ENCODE measurements at regions not wholly inside any gene's neighbourhood (a gene's known extent, or its start where the extent isn't known, plus 50 kb on each side); places are given as distances from the start of the nearest gene placed in this dataset.
"Not testable (repeated sequence)": the region's sequence is repeated elsewhere in the genome, so short reads cannot be mapped to it uniquely, and the experiment has no call there.

DNA sequence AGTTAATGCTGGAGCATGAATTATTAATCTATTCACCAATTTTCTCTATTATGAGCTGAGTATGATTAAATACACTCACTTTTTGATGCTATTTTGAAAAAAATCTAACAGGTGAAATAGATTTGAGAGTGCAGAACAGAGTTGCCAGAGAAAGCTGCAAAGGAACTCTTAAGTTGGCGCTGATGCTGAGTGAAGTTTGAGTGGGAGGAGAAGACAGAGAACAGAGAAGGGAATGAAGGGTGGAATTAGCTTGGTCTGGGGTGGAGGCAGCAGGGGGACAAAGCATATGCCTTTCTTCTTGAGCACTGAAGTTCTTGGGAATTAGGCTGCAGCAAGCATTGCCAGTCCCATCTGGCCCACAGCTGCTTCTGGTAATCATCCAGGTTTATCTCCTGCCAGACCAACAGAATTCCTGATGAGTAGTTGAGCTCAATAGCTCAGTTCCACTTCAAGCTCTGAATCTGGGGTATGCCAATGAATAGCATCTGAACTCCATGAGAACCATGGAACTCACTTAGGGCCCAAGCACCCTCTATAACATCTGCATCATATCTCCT lies 290.1 kb downstream of the HINT1 start:
- Histone ChIP-seq H3K36me3 (ENCODE audit: insufficient read depth, low read length) (no peaks in the 10 kb centered on the region), H3K4me1 (ENCODE audit: insufficient read depth, low read length) (no peaks in the 10 kb centered on the region), H3K4me3 (ENCODE audit: low read depth in 1 of 2, low read length in 2 of 2) (no peak overlapping the region), H3K9me3 (ENCODE audit: low read length) (no peaks in the 10 kb centered on the region), H3K27ac (ENCODE audit: low read depth, low read length) (no peak overlapping the region), H3K27me3 (ENCODE audit: control insufficient read depth in 1 of 2, insufficient read depth in 2 of 2, low read length in 2 of 2) (no peaks in the 10 kb centered on the region), H3K9ac (ENCODE audit: low read length) (no peak overlapping the region)

DNA sequence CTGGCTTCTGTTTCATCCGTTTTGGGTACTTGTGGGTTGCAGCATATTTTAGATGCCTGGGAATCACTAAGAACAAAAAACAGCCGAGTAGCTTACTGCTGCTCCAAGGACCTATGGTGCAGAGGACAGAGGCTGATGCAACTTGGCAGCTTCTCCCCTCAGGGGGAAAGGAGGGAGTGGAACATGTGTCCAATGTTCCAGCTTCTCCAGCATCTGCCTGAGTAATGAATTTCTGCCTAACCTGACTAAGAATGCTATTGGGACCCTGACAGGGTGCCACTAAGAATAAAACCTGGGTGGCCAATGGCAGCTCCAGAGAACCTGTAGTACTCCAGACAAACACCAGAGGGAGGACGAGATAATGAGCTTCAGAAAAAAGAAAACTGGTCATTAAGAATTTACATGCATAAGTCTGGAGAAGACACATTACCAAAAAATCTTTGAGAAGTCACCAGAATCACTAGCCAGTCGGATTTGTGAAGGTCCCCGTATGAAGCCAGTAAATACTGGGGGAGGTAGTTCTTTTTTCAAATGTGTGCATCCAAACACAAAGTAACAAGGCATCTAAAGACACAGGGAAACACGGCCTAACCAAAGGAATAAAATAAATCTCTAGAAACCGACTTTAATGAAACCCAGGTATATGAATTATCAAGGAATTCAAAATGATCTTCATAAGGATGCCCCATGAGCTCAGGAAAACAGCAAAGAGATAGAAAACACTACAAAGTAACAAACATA lies 293.5 kb downstream of the HINT1 start:
- no peaks in the 10 kb centered on the region for H3K4me1 ChIP-seq (ENCODE audit: insufficient read depth, low read length)
- H3K36me3 ChIP-seq (ENCODE audit: insufficient read depth, low read length), result no peaks in the 10 kb centered on the region
- no peak overlapping the region for H3K27ac ChIP-seq (ENCODE audit: low read depth, low read length)
- H3K27me3 ChIP-seq (ENCODE audit: control insufficient read depth in 1 of 2, insufficient read depth in 2 of 2, low read length in 2 of 2), result no peaks in the 10 kb centered on the region
- H3K9me3 ChIP-seq (ENCODE audit: low read length), result no peaks in the 10 kb centered on the region
- no peak overlapping the region for H3K4me3 ChIP-seq (ENCODE audit: low read depth in 1 of 2, low read length in 2 of 2)
- H3K9ac ChIP-seq (ENCODE audit: low read length), result no peak overlapping the region

DNA sequence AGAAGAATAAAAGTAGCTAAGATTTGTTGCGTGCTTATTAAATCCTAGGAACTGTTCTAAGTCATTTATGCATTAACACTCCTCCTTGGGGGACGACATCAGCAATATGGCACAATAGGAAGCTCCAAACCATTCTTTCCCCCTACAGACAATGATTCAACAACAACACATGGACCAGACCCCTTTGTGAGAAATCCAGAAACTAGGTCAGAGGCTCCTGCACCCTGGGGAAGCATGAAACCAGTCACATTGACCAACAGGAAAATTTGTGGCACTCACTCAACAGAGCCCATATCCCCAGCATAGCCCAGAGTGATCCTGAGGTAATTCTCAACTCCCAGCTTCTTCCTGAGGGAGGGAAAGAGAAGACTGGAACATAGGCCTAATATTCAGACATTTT lies 294.4 kb downstream of the HINT1 start:
- Histone ChIP-seq H3K9me3 (ENCODE audit: low read length) (no peaks in the 10 kb centered on the region), H3K4me3 (ENCODE audit: low read depth in 1 of 2, low read length in 2 of 2) (no peak overlapping the region), H3K4me1 (ENCODE audit: insufficient read depth, low read length) (no peaks in the 10 kb centered on the region), H3K27me3 (ENCODE audit: control insufficient read depth in 1 of 2, insufficient read depth in 2 of 2, low read length in 2 of 2) (no peaks in the 10 kb centered on the region), H3K27ac (ENCODE audit: low read depth, low read length) (no peak overlapping the region), H3K36me3 (ENCODE audit: insufficient read depth, low read length) (no peaks in the 10 kb centered on the region), H3K9ac (ENCODE audit: low read length) (no peak overlapping the region)

DNA sequence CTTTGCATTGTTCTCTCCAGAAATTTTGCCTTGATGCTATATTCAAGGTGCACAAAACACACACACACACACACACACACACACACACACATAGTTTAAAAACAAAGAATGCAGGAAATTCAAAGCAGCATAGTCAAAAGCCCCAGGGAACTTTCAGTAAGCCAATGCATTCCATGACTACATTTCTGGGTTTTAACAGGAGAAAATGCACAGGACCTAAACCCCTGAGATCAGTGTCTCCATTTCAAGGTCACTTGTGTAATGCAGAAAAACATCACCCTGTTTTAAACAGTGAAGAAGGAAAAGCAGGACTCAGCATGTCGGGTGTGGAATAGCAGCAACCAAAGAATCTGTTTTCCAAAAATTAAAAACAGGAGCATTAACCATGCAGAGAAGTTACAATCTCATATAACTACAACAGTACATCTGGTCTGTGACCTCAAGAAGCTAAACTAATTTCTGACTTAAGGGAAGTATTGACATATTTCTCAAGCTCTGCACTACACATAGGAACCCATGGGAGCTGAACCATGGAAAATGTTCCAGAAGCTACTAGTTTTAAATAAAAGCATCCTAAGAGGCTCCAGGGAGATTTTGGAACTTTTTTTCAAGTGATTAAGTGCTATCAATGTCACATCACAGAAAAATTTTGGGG lies 296.7 kb downstream of the HINT1 start:
- H3K4me1 ChIP-seq (ENCODE audit: insufficient read depth, low read length), result no peaks in the 10 kb centered on the region
- H3K27me3 ChIP-seq (ENCODE audit: control insufficient read depth in 1 of 2, insufficient read depth in 2 of 2, low read length in 2 of 2), result no peaks in the 10 kb centered on the region
- no peaks in the 10 kb centered on the region for H3K36me3 ChIP-seq (ENCODE audit: insufficient read depth, low read length)
- no peak overlapping the region for H3K27ac ChIP-seq (ENCODE audit: low read depth, low read length)
- no peaks in the 10 kb centered on the region for H3K9me3 ChIP-seq (ENCODE audit: low read length)
- H3K4me3 ChIP-seq (ENCODE audit: low read depth in 1 of 2, low read length in 2 of 2), result no peak overlapping the region
- no peak overlapping the region for H3K9ac ChIP-seq (ENCODE audit: low read length)

GRCh38 chr5:130845049-130845765 lies 319.8 kb downstream of the HINT1 start:
- Histone ChIP-seq H3K27me3 (ENCODE audit: control insufficient read depth in 1 of 2, insufficient read depth in 2 of 2, low read length in 2 of 2) (no peaks in the 10 kb centered on the region), H3K36me3 (ENCODE audit: insufficient read depth, low read length) (no peaks in the 10 kb centered on the region), H3K9ac (ENCODE audit: low read length) (no peak overlapping the region), H3K4me1 (ENCODE audit: insufficient read depth, low read length) (no peaks in the 10 kb centered on the region), H3K27ac (ENCODE audit: low read depth, low read length) (no peak overlapping the region), H3K9me3 (ENCODE audit: low read length) (no peaks in the 10 kb centered on the region), H3K4me3 (ENCODE audit: low read depth in 1 of 2, low read length in 2 of 2) (no peak overlapping the region)

DNA sequence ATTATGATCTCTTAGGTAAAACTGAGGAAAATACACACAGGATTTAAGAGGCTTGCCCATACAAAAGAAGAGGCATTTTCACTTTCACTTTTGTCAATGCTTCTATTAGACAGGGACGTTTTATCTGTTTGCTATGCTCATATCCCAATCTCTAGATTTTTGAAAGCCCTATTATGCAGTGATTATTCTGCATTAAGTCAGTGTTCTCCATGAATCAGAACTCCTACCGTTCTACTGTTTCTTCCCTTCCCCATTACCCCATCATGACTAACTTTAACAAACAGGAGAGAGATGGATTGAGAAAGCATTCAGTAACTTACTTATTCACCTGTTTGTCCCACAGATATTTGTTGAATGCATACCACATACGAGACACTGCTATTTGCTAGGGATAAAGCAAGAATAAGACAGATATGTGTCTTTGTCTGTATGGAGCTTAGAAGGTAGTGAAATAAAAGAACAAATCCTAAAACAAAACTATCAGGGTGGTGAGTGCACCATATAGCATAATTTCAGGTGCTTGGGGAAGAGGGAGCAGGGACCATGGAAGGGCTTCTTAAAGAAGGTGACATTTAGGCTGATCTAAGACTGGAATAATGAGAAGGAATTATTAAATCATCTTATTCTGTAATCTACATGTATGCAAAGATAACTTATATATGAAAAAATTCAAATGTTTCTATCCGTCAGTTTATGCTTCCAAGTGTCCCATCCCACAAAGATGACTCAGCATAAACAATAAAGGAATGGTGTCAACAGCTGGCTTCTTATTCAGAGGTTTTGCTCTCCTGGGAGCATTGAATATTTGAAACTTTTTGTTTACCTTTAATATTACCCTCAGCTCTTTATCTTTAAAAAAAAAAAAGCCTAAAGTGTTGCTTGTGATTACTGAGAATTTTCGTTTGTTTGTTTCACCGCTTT lies 328.1 kb downstream of the HINT1 start:
- Histone ChIP-seq H3K27ac (ENCODE audit: low read depth, low read length) (no peak overlapping the region), H3K4me1 (ENCODE audit: insufficient read depth, low read length) (no peaks in the 10 kb centered on the region), H3K9me3 (ENCODE audit: low read length) (no peaks in the 10 kb centered on the region), H3K4me3 (ENCODE audit: low read depth in 1 of 2, low read length in 2 of 2) (peak overlapping the region in 1 of 2 donors; percentile 35), H3K27me3 (ENCODE audit: control insufficient read depth in 1 of 2, insufficient read depth in 2 of 2, low read length in 2 of 2) (no peaks in the 10 kb centered on the region), H3K36me3 (ENCODE audit: insufficient read depth, low read length) (no peaks in the 10 kb centered on the region), H3K9ac (ENCODE audit: low read length) (no peak overlapping the region)

DNA sequence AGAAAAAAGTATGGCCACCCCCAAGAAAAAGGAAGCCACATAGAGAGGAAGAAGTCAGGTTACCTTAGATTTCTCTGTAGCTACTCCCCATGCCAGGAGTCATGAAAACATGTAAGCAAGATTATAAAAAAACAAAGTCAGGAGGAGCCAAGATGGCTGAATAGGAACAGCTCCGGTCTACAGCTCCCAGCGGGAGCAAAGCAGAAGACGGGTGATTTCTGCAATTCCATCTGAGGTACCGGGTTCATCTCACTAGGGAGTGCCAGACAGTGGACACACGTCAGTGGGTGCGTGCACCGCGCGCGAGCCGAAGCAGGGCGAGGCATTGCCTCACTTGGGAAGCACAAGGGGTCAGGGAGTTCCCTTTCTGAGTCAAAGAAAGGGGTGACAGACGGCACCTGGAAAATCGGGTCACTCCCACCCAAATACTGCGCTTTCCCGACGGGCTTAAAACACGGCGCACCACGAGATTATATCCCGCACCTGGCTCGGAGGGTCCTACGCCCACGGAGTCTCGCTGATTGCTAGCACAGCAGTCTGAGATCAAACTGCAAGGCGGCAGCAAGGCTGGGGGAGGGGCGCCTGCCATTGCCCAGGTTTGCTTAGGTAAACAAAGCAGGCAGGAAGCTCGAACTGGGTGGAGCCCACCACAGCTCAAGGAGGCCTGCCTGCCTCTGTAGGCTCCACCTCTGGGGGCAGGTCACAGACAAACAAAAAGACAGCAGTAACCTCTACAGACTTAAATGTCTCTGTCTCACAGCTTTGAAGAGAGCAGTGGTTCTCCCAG lies 347.3 kb downstream of the HINT1 start:
- not testable (repeated sequence) for H3K36me3 ChIP-seq (ENCODE audit: insufficient read depth, low read length); H3K9me3 ChIP-seq (ENCODE audit: low read length); H3K27ac ChIP-seq (ENCODE audit: low read depth, low read length); H3K4me1 ChIP-seq (ENCODE audit: insufficient read depth, low read length); H3K27me3 ChIP-seq (ENCODE audit: control insufficient read depth in 1 of 2, insufficient read depth in 2 of 2, low read length in 2 of 2); H3K9ac ChIP-seq (ENCODE audit: low read length); H3K4me3 ChIP-seq (ENCODE audit: low read depth in 1 of 2, low read length in 2 of 2)

GRCh38 chr5:130815246-130815645 lies 349.8 kb downstream of the HINT1 start:
- H3K36me3 ChIP-seq (ENCODE audit: insufficient read depth, low read length), result no peaks in the 10 kb centered on the region
- H3K4me1 ChIP-seq (ENCODE audit: insufficient read depth, low read length), result no peaks in the 10 kb centered on the region
- no peak overlapping the region for H3K4me3 ChIP-seq (ENCODE audit: low read depth in 1 of 2, low read length in 2 of 2)
- H3K9me3 ChIP-seq (ENCODE audit: low read length), result no peaks in the 10 kb centered on the region
- H3K27ac ChIP-seq (ENCODE audit: low read depth, low read length), result no peak overlapping the region
- H3K9ac ChIP-seq (ENCODE audit: low read length), result no peak overlapping the region
- H3K27me3 ChIP-seq (ENCODE audit: control insufficient read depth in 1 of 2, insufficient read depth in 2 of 2, low read length in 2 of 2), result no peaks in the 10 kb centered on the region

- Histone ChIP-seq H3K4me1 (ENCODE audit: insufficient read depth, low read length) (no peaks in the 10 kb centered on the region), H3K4me3 (ENCODE audit: low read depth in 1 of 2, low read length in 2 of 2) (no peak overlapping the region), H3K9ac (ENCODE audit: low read length) (no peak overlapping the region), H3K27me3 (ENCODE audit: control insufficient read depth in 1 of 2, insufficient read depth in 2 of 2, low read length in 2 of 2) (no peaks in the 10 kb centered on the region), H3K9me3 (ENCODE audit: low read length) (no peaks in the 10 kb centered on the region), H3K27ac (ENCODE audit: low read depth, low read length) (no peak overlapping the region), H3K36me3 (ENCODE audit: insufficient read depth, low read length) (no peaks in the 10 kb centered on the region)
Observed at GRCh38 chr5:130808691-130809090, 356.4 kb downstream of the HINT1 start.

DNA sequence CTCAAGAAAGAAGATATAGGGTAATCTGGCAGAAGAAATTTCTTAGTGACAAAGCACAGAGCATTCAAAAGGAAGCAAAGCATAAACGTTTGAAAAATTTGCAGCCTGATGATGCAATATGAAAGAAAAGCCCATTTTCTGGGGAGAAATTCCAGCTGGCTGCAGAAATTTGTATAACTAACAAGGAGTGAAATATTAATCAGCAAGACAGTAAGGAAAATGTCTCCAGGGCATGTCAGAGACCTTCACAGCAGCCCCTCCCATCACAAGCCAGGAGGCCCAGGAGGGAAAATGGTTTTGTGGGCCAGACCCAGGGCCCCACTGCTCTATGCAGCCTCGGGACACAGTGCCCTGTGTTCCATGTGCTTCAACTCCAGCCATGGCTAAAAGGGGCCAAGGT lies 359.4 kb downstream of the HINT1 start:
- H3K27ac ChIP-seq (ENCODE audit: low read depth, low read length), result no peak overlapping the region
- no peaks in the 10 kb centered on the region for H3K4me1 ChIP-seq (ENCODE audit: insufficient read depth, low read length)
- no peaks in the 10 kb centered on the region for H3K27me3 ChIP-seq (ENCODE audit: control insufficient read depth in 1 of 2, insufficient read depth in 2 of 2, low read length in 2 of 2)
- H3K9ac ChIP-seq (ENCODE audit: low read length), result no peak overlapping the region
- no peaks in the 10 kb centered on the region for H3K9me3 ChIP-seq (ENCODE audit: low read length)
- H3K4me3 ChIP-seq (ENCODE audit: low read depth in 1 of 2, low read length in 2 of 2), result no peak overlapping the region
- no peaks in the 10 kb centered on the region for H3K36me3 ChIP-seq (ENCODE audit: insufficient read depth, low read length)

Measured in muscle layer of colon (tissue), 2 donors.